Fibroblast of skin of left quadriceps (primary cell): ENCODE measurements at regions not wholly inside any gene's neighbourhood (a gene's known extent, or its start where the extent isn't known, plus 50 kb on each side); places are given as distances from the start of the nearest gene placed in this dataset.
"Not testable (repeated sequence)": the region's sequence is repeated elsewhere in the genome, so short reads cannot be mapped to it uniquely, and the experiment has no call there.

Experiments
- DNase-seq, 2 experiments: peaks; one replicate each; pipeline ENCODE4 v3.0.0-alpha.2; 2013; ENCODE audit warnings: low read depth in 2 of 2

DNA sequence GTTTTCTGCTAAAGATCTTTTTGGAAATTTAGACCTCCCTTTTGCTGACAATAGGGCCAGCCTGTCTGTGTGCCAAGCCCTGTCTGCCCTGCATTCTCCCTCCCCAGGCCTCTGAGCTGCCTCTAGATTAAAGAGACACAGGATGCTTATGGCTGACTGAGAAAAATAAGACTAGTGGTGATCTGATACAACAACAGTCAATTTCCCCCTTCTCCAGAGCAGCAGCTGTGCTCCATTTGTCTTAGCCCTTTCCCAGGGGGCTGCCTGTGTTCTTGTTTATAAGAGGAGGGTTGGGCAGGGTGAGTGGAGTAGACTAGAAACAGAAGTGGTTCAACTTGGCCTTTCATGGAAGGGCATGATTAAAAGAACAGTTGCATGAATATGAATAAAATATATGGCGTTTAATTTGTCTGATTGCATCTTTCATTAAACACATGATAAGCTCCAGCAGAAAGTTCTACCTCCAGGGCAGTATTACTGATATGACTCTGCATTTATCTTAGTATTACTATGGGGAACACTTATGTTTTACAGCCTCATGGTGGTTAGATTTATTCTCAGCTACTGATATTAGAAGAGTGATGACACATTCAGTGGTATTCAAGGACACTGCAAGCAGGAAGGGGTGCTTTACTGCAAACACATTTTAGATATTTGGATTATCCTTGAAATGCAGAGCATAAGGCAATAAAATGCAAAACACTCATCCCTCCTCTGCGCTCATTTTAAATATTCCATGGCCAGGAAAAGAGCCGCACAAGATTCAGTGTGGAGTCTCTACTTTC is 150.2 kb upstream of the CLEC14A start:
- DNase-seq: peak; percentile 95

GRCh38 chr14:38404616-38405015 is 148.7 kb upstream of the CLEC14A start:
- peak; percentile 72 for DNase-seq

DNA sequence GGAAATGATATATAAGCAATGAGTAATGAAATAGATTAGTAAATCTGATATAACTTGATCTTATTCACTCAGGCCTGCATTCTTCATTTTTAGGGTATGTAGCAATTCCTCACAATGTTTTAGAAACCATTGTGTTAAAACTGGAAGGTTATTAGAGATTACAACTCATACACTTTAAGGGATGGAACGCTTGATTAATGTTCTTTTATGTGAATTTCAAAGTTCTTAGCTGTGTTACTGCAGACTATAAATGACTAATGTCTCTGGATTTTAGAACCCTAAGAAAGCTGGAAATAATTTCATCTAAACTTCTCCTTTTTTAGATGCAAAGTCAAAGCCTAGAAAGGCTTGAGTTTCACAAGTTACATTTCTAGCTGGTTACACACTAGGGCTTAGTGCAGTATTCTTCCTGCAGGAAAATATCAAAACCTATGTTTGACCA is 148.2 kb upstream of the CLEC14A start:
- peak; percentile 96 for DNase-seq

GRCh38 chr14:38400751-38401150 is 144.9 kb upstream of the CLEC14A start:
- no peak for DNase-seq

GRCh38 chr14:38399652-38400051 is 143.8 kb upstream of the CLEC14A start:
- no peak for DNase-seq

DNA sequence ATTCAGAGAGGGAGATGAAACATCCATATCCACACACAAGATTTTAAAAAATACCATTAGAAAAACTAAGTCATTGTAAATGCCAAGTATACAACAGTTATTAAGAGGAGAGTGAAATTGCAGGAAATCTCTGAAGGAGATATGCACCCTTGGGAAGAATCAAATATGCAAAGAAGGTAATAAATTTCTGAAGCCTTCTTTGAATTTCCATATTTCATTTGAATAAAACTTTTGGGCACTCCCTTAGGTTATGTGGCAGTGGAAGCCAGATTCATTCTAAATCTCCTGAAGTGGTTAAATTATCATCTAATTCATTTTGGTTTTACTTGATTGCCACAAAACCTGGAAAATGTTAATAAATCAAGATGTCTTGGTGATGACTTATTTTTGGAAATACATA is 138.9 kb upstream of the CLEC14A start:
- DNase-seq: no peak

GRCh38 chr14:38394064-38394463 is 138.2 kb upstream of the CLEC14A start:
- no peak for DNase-seq

DNA sequence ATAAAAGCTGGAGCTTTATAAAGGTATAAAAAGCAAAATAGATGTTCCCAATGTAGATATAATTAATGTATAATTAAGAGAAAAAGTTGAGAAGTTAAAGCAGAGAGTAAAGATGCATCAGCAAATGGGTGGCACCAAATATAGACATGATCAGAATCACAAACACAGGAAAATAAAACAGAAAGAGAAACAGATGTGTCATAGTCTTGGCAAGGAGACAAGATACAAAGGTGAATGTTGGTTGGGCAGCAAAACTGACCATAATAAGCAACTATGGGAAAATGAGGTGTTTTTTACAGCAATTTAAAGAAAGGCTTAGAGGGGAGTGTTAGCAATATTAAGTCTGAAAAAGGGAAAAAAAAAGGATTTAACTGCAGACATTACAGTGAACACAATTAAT is 135.4 kb upstream of the CLEC14A start:
- DNase-seq: no peak

- DNase-seq: peak; percentile 66 to 69
Measured at GRCh38 chr14:38389681-38390080, 133.8 kb upstream of the CLEC14A start.

GRCh38 chr14:38387821-38388220 is 131.9 kb upstream of the CLEC14A start:
- no peak for DNase-seq

- DNase-seq: no peak
Measured at GRCh38 chr14:38385836-38386235, 129.9 kb upstream of the CLEC14A start.

GRCh38 chr14:38385343-38385742 is 129.4 kb upstream of the CLEC14A start:
- DNase-seq: no peak

- DNase-seq: no peak
Measured at GRCh38 chr14:38384741-38385140, 128.8 kb upstream of the CLEC14A start.

DNA sequence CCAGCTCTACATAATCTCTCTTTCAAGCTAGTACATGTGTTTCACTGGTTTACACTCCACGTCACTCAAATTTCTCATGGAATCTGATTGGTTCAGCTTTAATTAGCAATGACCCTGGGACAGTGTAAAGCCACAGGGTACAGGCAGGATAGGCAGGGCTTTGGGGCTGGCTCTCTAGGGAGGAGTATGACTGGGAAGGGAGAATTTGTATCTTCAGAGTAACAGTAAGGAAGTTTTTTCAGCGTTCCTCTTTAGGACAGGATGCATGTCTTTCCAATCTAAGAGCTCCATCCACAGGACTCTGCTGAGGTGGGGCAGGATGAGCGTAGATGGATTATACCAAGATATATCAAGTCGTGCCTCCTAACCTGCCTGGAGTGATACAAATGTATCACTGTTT is 112.0 kb upstream of the CLEC14A start:
- no peak for DNase-seq

GRCh38 chr14:38366374-38366773 is 110.5 kb upstream of the CLEC14A start:
- no peak for DNase-seq

GRCh38 chr14:38363217-38363616 is 107.3 kb upstream of the CLEC14A start:
- no peak for DNase-seq

DNA sequence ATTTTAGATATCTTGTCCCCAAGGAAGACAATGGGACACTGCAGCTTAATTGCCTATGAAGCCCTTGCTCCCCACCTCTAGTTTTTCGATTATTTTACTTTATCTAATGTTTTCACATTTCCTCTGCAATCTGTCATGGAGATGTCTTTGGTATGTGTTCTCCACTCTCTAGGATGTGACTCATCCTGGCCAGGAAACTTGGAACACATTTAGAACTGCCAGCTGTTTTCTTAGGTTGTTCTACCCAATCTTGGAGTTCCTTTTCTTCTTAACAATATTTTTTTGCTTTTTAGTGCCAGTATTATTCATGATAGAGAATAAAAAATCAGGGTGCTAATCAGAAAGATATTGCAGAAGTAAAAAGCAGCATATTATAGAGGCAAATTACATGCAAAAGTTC is 101.7 kb upstream of the CLEC14A start:
- DNase-seq: peak; percentile 77

DNA sequence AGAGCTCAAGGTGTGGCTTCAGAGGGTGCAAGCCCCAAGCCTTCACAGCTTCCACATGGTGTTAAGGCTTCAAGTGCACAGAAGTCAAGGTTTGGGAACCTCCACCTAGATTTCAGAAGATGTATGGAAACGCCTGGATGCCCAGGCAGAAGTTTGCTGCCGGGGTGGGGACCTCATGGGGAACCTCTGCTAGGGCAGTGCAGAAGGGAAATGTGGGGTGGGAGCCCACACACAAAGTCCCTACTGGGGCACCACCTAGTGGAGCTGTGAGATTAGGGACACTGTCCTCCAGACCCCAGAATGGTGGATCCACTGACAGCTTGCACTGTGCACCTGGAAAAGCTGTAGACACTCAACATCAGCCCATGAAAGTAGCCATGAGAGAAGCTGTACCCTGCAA is 99.6 kb upstream of the CLEC14A start:
- not testable (repeated sequence) for DNase-seq

GRCh38 chr14:38350102-38350501 is 94.2 kb upstream of the CLEC14A start:
- DNase-seq: no peak

GRCh38 chr14:38342803-38343202 is 86.9 kb upstream of the CLEC14A start:
- peak in 1 of 2 experiments; percentile 15 for DNase-seq

- peak; percentile 81 to 82 for DNase-seq
Measured at GRCh38 chr14:38339696-38340095, 83.8 kb upstream of the CLEC14A start.

GRCh38 chr14:38336298-38336697 is 80.4 kb upstream of the CLEC14A start:
- no peak for DNase-seq

DNA sequence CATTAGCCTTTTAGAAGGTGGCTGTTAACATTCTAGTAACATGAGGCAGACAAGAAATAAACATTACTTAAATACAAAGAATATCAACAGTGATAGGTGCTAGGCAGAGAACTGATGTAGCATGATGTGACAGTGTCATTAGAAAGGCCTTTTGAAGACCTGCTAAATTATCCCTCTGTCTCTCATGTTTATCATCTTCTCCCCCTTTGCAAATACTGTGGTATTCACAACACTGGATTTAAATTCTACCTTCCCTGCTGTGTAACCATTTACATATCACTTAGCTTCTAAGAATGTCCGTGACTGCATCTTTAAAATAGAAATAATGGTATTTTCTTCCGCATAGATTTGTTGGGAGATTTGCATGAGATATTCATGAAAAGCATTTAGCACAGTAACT is 74.4 kb upstream of the CLEC14A start:
- no peak for DNase-seq

DNA sequence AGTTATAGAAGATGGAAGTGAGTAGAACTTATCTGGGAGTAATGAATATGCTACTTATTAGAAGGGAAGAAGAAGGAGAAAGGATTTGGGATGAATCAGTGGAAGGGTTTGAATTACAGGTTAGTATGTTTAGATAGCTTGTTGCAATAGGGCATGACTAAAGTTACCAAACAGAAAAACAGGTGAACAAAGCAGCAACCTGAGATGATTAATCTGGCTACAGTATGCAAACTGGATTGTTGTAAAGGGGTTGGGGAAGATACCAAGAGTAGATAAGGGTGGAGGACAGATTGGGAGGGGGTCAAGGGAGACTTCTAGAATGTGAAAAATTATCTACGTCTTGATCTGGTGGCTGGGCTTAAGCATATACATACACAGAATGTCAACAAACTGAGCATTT is 73.4 kb upstream of the CLEC14A start:
- no peak for DNase-seq
